ENCODE measurements at regions not wholly inside any gene's neighbourhood (a gene's known extent, or its start where the extent isn't known, plus 50 kb on each side); places are given as distances from the start of the nearest gene placed in this dataset.

GRCh38 chr6:27183060-27183832 is 64.3 kb upstream of the PRSS16 start:
- intact Hi-C loops (cut with DNase I) = no loop called here
- no peak for DNase-seq (ENCODE audit: extremely low spot score in 2 of 2)
- no peaks in the 10 kb centered on the region for H3K36me3 ChIP-seq

GRCh38 chr6:27187231-27188060 is 60.1 kb upstream of the PRSS16 start:
- H3K27ac ChIP-seq = peak overlapping the region; percentile 84
- no peaks in the 10 kb centered on the region for H3K9me3 ChIP-seq
- TF ChIP-seq CTCF (IDR thresholded peaks at IDR 0.05) (no peak), POLR2A (IDR thresholded peaks at IDR 0.05) (no peak), POLR2AphosphoS5 (IDR thresholded peaks at IDR 0.05; ENCODE audit: insufficient read depth in 1 of 2, low read depth in 1 of 2) (no peak)
- no peak for DNase-seq (ENCODE audit: extremely low spot score in 2 of 2)
- intact Hi-C loops (cut with DNase I) = no loop called here
- peak overlapping the region; percentile 58 to 60 for H3K4me3 ChIP-seq
- no peaks in the 10 kb centered on the region for H3K27me3 ChIP-seq
- H3K4me1 ChIP-seq = no peaks in the 10 kb centered on the region
- H3K36me3 ChIP-seq = no peaks in the 10 kb centered on the region

More at GRCh38 chr6:27183060-27183832, 64.3 kb upstream of the PRSS16 start:
- Histone ChIP-seq H3K27ac (no peak overlapping the region), H3K4me3 (no peak overlapping the region), H3K27me3 (no peaks in the 10 kb centered on the region), H3K4me1 (no peaks in the 10 kb centered on the region), H3K9me3 (no peaks in the 10 kb centered on the region)
- no peak for TF ChIP-seq POLR2AphosphoS5 (IDR thresholded peaks at IDR 0.05; ENCODE audit: insufficient read depth in 1 of 2, low read depth in 1 of 2)
- TF ChIP-seq CTCF (IDR thresholded peaks at IDR 0.05) = no peak
- no peak for TF ChIP-seq POLR2A (IDR thresholded peaks at IDR 0.05)

GRCh38 chr6:27188061-27188884 is 59.2 kb upstream of the PRSS16 start:
- Histone ChIP-seq H3K36me3 (no peaks in the 10 kb centered on the region), H3K27me3 (no peaks in the 10 kb centered on the region), H3K9me3 (no peaks in the 10 kb centered on the region), H3K4me1 (no peaks in the 10 kb centered on the region), H3K27ac (peak overlapping the region; percentile 84), H3K4me3 (peak overlapping the region; percentile 58 to 60)
- no peak for TF ChIP-seq CTCF (IDR thresholded peaks at IDR 0.05)
- TF ChIP-seq POLR2A (IDR thresholded peaks at IDR 0.05) = peak in 1 of 2 donors; percentile 24
- peak in 1 of 2 donors; percentile 65 for TF ChIP-seq POLR2AphosphoS5 (IDR thresholded peaks at IDR 0.05; ENCODE audit: insufficient read depth in 1 of 2, low read depth in 1 of 2)
- no peak for DNase-seq (ENCODE audit: extremely low spot score in 2 of 2)
- intact Hi-C loops (cut with DNase I) = no loop called here

GRCh38 chr6:27188885-27189418 is 58.5 kb upstream of the PRSS16 start:
- intact Hi-C loops (cut with DNase I) = no loop called here
- no peaks in the 10 kb centered on the region for H3K4me1 ChIP-seq
- no peak for DNase-seq (ENCODE audit: extremely low spot score in 2 of 2)

More at GRCh38 chr6:27188885-27189418, 58.5 kb upstream of the PRSS16 start:
- Histone ChIP-seq H3K27ac (peak overlapping the region; percentile 84), H3K36me3 (no peaks in the 10 kb centered on the region), H3K27me3 (no peaks in the 10 kb centered on the region), H3K4me3 (peak overlapping the region; percentile 58 to 60), H3K9me3 (no peaks in the 10 kb centered on the region)
- TF ChIP-seq POLR2A (IDR thresholded peaks at IDR 0.05) = no peak
- peak; percentile 32 to 57 (median 56) for TF ChIP-seq CTCF (IDR thresholded peaks at IDR 0.05)
- peak in 1 of 2 donors; percentile 64 for TF ChIP-seq POLR2AphosphoS5 (IDR thresholded peaks at IDR 0.05; ENCODE audit: insufficient read depth in 1 of 2, low read depth in 1 of 2)
